Panc1 (cell line): ENCODE measurements at regions not wholly inside any gene's neighbourhood (a gene's known extent, or its start where the extent isn't known, plus 50 kb on each side); places are given as distances from the start of the nearest gene placed in this dataset.

ENCODE experiments used
- ATAC-seq: fragments of 200-7000 bp; cut with Tn5 transposase; 2 replicates; pipeline ENCODE4 v1.9.1; 2020; ENCODE audit warnings: mild to moderate bottlenecking, moderate library complexity
- BruUV-seq: library from RNA; stranded (reverse); fragments of 400-500 nt; replicated peaks from 2 replicates; lab custom pipeline; 2021; lab: Mats Ljungman, UMichigan
- CTCF ChIA-PET: fragments of 300-600 bp; sonication (Branson Sonifier 250); formaldehyde crosslinking; loops from one replicate; lab custom pipeline; 2022; ENCODE audit warnings: antibody characterized with exemption; lab: Charles Lee
- POLR2A ChIA-PET: fragments of 300-600 bp; sonication (Branson Sonifier 250); formaldehyde crosslinking; loops from one replicate; lab custom pipeline; 2022; ENCODE audit warnings: antibody characterized with exemption; lab: Charles Lee
- DNase-seq: peaks from one replicate; pipeline ENCODE4 v3.0.0-alpha.2; 2010; ENCODE audit warnings: low read depth, low spot score
- H3K27ac ChIP-seq: 2 replicates; pipeline ENCODE4 v1.5.1; 2011; ENCODE audit warnings: mild to moderate bottlenecking, low read length, inconsistent platforms
- H3K27me3 ChIP-seq: fragments of 200-500 bp; sonication (Bioruptor generic); 2 replicates; pipeline ENCODE4 v1.6.0; 2014; ENCODE audit warnings: low read length, inconsistent platforms; ENCODE audit not compliant: control insufficient read depth, insufficient read depth
- H3K36me3 ChIP-seq: fragments of 200-500 bp; sonication (Bioruptor generic); 2 replicates; pipeline ENCODE4 v1.5.1; 2014; ENCODE audit warnings: inconsistent platforms, mild to moderate bottlenecking, low read length, moderate library complexity; ENCODE audit not compliant: control insufficient read depth, insufficient read depth
- H3K4me1 ChIP-seq: 2 replicates; pipeline ENCODE4 v1.5.1; 2011; ENCODE audit warnings: inconsistent platforms, mild to moderate bottlenecking, low read length, moderate library complexity; ENCODE audit not compliant: control insufficient read depth, insufficient read depth
- H3K4me3 ChIP-seq, 2 experiments: 2 replicates each; pipeline ENCODE4 v1.5.1; 2011 to 2012; ENCODE audit warnings: low read depth in 2 of 2, low read length in 2 of 2, mild to moderate bottlenecking in 2 of 2, inconsistent platforms in 1 of 2, moderate library complexity in 1 of 2
- H3K9me3 ChIP-seq: fragments of 200-500 bp; sonication (Bioruptor generic); 2 replicates; pipeline ENCODE4 v1.5.1; 2014; ENCODE audit warnings: low read depth, mild to moderate bottlenecking, inconsistent platforms, low read length, moderate library complexity; ENCODE audit not compliant: control insufficient read depth, insufficient read depth
- CTCF ChIP-seq: fragments of 450-650 bp; IDR thresholded peaks from 2 replicates; pipeline ENCODE4 v1.5.1; 2017; ENCODE audit warnings: mild to moderate bottlenecking
- POLR2AphosphoS5 ChIP-seq: IDR thresholded peaks from 2 replicates; pipeline ENCODE4 v1.6.1; 2012; ENCODE audit warnings: mild to moderate bottlenecking, low read depth, low read length, moderate library complexity
- SIN3A ChIP-seq: IDR thresholded peaks from 2 replicates; pipeline ENCODE4 v1.6.1; 2012; ENCODE audit warnings: low read depth, mild to moderate bottlenecking, low read length, moderate library complexity, borderline replicate concordance; ENCODE audit not compliant: insufficient read depth
- TCF7L2 ChIP-seq: IDR thresholded peaks from 2 replicates; pipeline ENCODE4 v1.6.1; 2011; ENCODE audit warnings: mild to moderate bottlenecking, low read depth, low read length, inconsistent platforms
- in situ Hi-C: cut with HindIII; loops from 2 replicates; pipeline ENCODE4 v1.10.0; 2016; ENCODE audit warnings: low sequenced_read_pairs, low pct_unique_long_range_greater_than_20kb
- intact Hi-C: fragments of 100-400 bp; cut with micrococcal nuclease; formaldehyde crosslinking; loops from one replicate; pipeline ENCODE4 v1.10.0; 2022; ENCODE audit not compliant: unreplicated experiment
- TF ChIP-seq, protein P1 (sequence below), 2 experiments: IDR thresholded peaks; 2 replicates each; pipeline ENCODE4 v1.6.1; 2011 to 2012; ENCODE audit warnings: low read depth in 2 of 2, control low read depth in 1 of 2, low read length in 1 of 2, mild to moderate bottlenecking in 1 of 2, moderate library complexity in 1 of 2; ENCODE audit not compliant: insufficient read depth in 1 of 2

- POLR2A ChIA-PET, result no interaction called here
- CTCF ChIA-PET, result no interaction called here
These were observed 167.0 kb downstream of the MRM1 start for GRCh38 chr17:36768394-36768793.

GRCh38 chr17:36773039-36773438 lies 164.2 kb upstream of the LHX1 start:
- Histone ChIP-seq H3K4me1 (no peaks in the 10 kb centered on the region), H3K4me3 (no peak overlapping the region), H3K36me3 (no peaks in the 10 kb centered on the region), H3K9me3 (no peaks in the 10 kb centered on the region), H3K27me3 (no peaks in the 10 kb centered on the region), H3K27ac (no peak overlapping the region)
- ATAC-seq (no peak), DNase-seq (no peak)
- TF ChIP-seq POLR2AphosphoS5 (no peak), CTCF (no peak), TCF7L2 (no peak), SIN3A (no peak)
- TF ChIP-seq, protein P1, sequence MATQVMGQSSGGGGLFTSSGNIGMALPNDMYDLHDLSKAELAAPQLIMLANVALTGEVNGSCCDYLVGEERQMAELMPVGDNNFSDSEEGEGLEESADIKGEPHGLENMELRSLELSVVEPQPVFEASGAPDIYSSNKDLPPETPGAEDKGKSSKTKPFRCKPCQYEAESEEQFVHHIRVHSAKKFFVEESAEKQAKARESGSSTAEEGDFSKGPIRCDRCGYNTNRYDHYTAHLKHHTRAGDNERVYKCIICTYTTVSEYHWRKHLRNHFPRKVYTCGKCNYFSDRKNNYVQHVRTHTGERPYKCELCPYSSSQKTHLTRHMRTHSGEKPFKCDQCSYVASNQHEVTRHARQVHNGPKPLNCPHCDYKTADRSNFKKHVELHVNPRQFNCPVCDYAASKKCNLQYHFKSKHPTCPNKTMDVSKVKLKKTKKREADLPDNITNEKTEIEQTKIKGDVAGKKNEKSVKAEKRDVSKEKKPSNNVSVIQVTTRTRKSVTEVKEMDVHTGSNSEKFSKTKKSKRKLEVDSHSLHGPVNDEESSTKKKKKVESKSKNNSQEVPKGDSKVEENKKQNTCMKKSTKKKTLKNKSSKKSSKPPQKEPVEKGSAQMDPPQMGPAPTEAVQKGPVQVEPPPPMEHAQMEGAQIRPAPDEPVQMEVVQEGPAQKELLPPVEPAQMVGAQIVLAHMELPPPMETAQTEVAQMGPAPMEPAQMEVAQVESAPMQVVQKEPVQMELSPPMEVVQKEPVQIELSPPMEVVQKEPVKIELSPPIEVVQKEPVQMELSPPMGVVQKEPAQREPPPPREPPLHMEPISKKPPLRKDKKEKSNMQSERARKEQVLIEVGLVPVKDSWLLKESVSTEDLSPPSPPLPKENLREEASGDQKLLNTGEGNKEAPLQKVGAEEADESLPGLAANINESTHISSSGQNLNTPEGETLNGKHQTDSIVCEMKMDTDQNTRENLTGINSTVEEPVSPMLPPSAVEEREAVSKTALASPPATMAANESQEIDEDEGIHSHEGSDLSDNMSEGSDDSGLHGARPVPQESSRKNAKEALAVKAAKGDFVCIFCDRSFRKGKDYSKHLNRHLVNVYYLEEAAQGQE (IDR thresholded peaks at IDR 0.05; ENCODE audit: insufficient read depth in 1 of 2, low read depth in 2 of 2, low read length in 1 of 2), result no peak
- CTCF ChIA-PET, result no interaction called here
- POLR2A ChIA-PET, result no interaction called here
- intact Hi-C loops (no loop called here), in situ Hi-C loops (no loop called here)
- BruUV-seq, result no TSS peak

More at GRCh38 chr17:36768394-36768793, 167.0 kb downstream of the MRM1 start:
- no peak for TF ChIP-seq CTCF
- no peak for TF ChIP-seq POLR2AphosphoS5
- TF ChIP-seq SIN3A, result no peak
- no peak for TF ChIP-seq TCF7L2
- TF ChIP-seq, protein P1 (IDR thresholded peaks at IDR 0.05; ENCODE audit: insufficient read depth in 1 of 2, low read depth in 2 of 2, low read length in 1 of 2), result no peak
- Histone ChIP-seq H3K27ac (no peak overlapping the region), H3K27me3 (no peaks in the 10 kb centered on the region), H3K9me3 (no peaks in the 10 kb centered on the region), H3K4me1 (no peaks in the 10 kb centered on the region), H3K4me3 (no peak overlapping the region), H3K36me3 (no peaks in the 10 kb centered on the region)
- DNase-seq (no peak), ATAC-seq (no peak)
- in situ Hi-C loops (no loop called here), intact Hi-C loops (no loop called here)
- BruUV-seq, result no TSS peak
